Mesenchymal stem cell (in vitro differentiated cells and primary cell): ENCODE measurements at regions not wholly inside any gene's neighbourhood (a gene's known extent, or its start where the extent isn't known, plus 50 kb on each side); places are given as distances from the start of the nearest gene placed in this dataset.

Experiments used
- DNase-seq: peaks from one replicate; pipeline ENCODE4 v3.0.0-alpha.2; 2013
- H2AFZ ChIP-seq: one replicate; pipeline ENCODE4 v1.6.1; 2013; ENCODE audit warnings: low read depth, mild to moderate bottlenecking, control low read depth, inconsistent platforms, low read length, moderate library complexity
- H2AK5ac ChIP-seq: 2 replicates; pipeline ENCODE4 v1.6.1; 2013; ENCODE audit warnings: low read length, moderate library complexity, mild to moderate bottlenecking, inconsistent platforms; ENCODE audit not compliant: severe bottlenecking
- H2BK120ac ChIP-seq: one replicate; pipeline ENCODE4 v1.6.1; 2013; ENCODE audit warnings: low read depth, mild to moderate bottlenecking, inconsistent platforms, low read length, moderate library complexity
- H2BK12ac ChIP-seq, 2 experiments: one replicate each; pipeline ENCODE4 v1.6.1; 2013; ENCODE audit warnings: inconsistent platforms in 2 of 2, low read length in 2 of 2, mild to moderate bottlenecking in 2 of 2, moderate library complexity in 2 of 2, control low read depth in 1 of 2
- H2BK15ac ChIP-seq: one replicate; pipeline ENCODE4 v1.6.1; 2013; ENCODE audit warnings: mild to moderate bottlenecking, low read depth, inconsistent platforms; ENCODE audit not compliant: poor library complexity, severe bottlenecking
- H2BK5ac ChIP-seq: 2 replicates; pipeline ENCODE4 v1.6.1; 2013; ENCODE audit warnings: low read depth, mild to moderate bottlenecking, low read length, control low read depth, inconsistent platforms; ENCODE audit not compliant: poor library complexity, severe bottlenecking
- H3K14ac ChIP-seq, 2 experiments: one replicate each; pipeline ENCODE4 v1.6.1; 2013; ENCODE audit warnings: inconsistent platforms in 2 of 2, low read length in 2 of 2, control low read depth in 1 of 2, mild to moderate bottlenecking in 1 of 2, moderate library complexity in 1 of 2
- H3K18ac ChIP-seq, 2 experiments: one replicate each; pipeline ENCODE4 v1.6.1; 2013; ENCODE audit warnings: inconsistent platforms in 2 of 2, low read length in 2 of 2, control low read depth in 1 of 2, low read depth in 1 of 2, mild to moderate bottlenecking in 1 of 2
- H3K23ac ChIP-seq, 2 experiments: one replicate each; pipeline ENCODE4 v1.6.1; 2013; ENCODE audit warnings: inconsistent platforms in 2 of 2, low read length in 2 of 2, mild to moderate bottlenecking in 2 of 2, moderate library complexity in 2 of 2, control low read depth in 1 of 2
- H3K27ac ChIP-seq: 2 replicates; pipeline ENCODE4 v1.5.1; 2013; ENCODE audit warnings: mild to moderate bottlenecking, moderate library complexity, low read length, control low read depth, inconsistent platforms; ENCODE audit not compliant: poor library complexity, severe bottlenecking
- H3K27me3 ChIP-seq, 2 experiments: 2 replicates each; pipeline versions ENCODE4 v1.6.1 to v1.7.0; 2013; ENCODE audit warnings: low read length in 2 of 2, mild to moderate bottlenecking in 2 of 2, moderate library complexity in 2 of 2, control low read depth in 1 of 2, inconsistent platforms in 1 of 2; ENCODE audit not compliant: control insufficient read depth in 1 of 2, insufficient read depth in 1 of 2
- H3K36me3 ChIP-seq, 2 experiments: 2 replicates each; pipeline versions ENCODE4 v1.6.1 to v1.7.0; 2013; ENCODE audit warnings: low read length in 2 of 2, control low read depth in 1 of 2, inconsistent platforms in 1 of 2, low read depth in 1 of 2, mild to moderate bottlenecking in 1 of 2; ENCODE audit not compliant: insufficient read depth in 2 of 2, control insufficient read depth in 1 of 2
- H3K4ac ChIP-seq, 2 experiments: one replicate each; pipeline ENCODE4 v1.6.1; 2013; ENCODE audit warnings: inconsistent platforms in 2 of 2, low read length in 2 of 2, mild to moderate bottlenecking in 2 of 2, moderate library complexity in 2 of 2, control low read depth in 1 of 2, low read depth in 1 of 2
- H3K4me1 ChIP-seq: 2 replicates; pipeline ENCODE4 v1.6.1; 2013; ENCODE audit warnings: low read depth, low read length, control low read depth; ENCODE audit not compliant: control insufficient read depth, insufficient read depth
- H3K4me2 ChIP-seq: 2 replicates; pipeline ENCODE4 v1.6.1; 2013; ENCODE audit warnings: low read length, mild to moderate bottlenecking, inconsistent platforms; ENCODE audit not compliant: poor library complexity, severe bottlenecking
- H3K4me3 ChIP-seq, 2 experiments: 2 replicates each; pipeline versions ENCODE4 v1.5.1 to v1.7.0; 2013; ENCODE audit warnings: low read length in 2 of 2, mild to moderate bottlenecking in 2 of 2, control low read depth in 1 of 2, low read depth in 1 of 2; ENCODE audit not compliant: insufficient read depth in 1 of 2
- H3K79me1 ChIP-seq: replicated peaks from 2 replicates; pipeline ENCODE4 v1.6.1; 2013; ENCODE audit warnings: mild to moderate bottlenecking, control low read depth, low read length, inconsistent platforms; ENCODE audit not compliant: poor library complexity, severe bottlenecking
- H3K9ac ChIP-seq: 2 replicates; pipeline ENCODE4 v1.7.0; 2013; ENCODE audit warnings: mild to moderate bottlenecking, low read length, moderate library complexity
- H3K9me3 ChIP-seq: 2 replicates; pipeline ENCODE4 v1.7.0; 2013; ENCODE audit warnings: mild to moderate bottlenecking, low read length; ENCODE audit not compliant: control insufficient read depth
- H4K8ac ChIP-seq: one replicate; pipeline ENCODE4 v1.6.1; 2013; ENCODE audit warnings: inconsistent platforms, mild to moderate bottlenecking, low read length, moderate library complexity
- H4K91ac ChIP-seq: one replicate; pipeline ENCODE4 v1.6.1; 2013; ENCODE audit warnings: mild to moderate bottlenecking, low read length, inconsistent platforms
- WGBS: methylation state at CpG from one replicate; pipeline ENCODE4 v1.1.7; 2013; ENCODE audit warnings: mixed read lengths; 5-methylcytosine and 5-hydroxymethylcytosine counted together

GRCh38 chr1:2908561-2908960 is 107.1 kb upstream of the TTC34 start:
- WGBS: 54% methylated on average over 15 of the region's 15 CpGs
- no peak overlapping the region for H3K4ac ChIP-seq
- H3K9ac ChIP-seq: no peak overlapping the region
- H3K4me2 ChIP-seq: no peak overlapping the region
- H2BK12ac ChIP-seq: no peak overlapping the region
- no peak overlapping the region for H3K4me3 ChIP-seq
- H3K18ac ChIP-seq: no peak overlapping the region
- no peaks in the 10 kb centered on the region for H3K36me3 ChIP-seq
- no peak overlapping the region for H4K8ac ChIP-seq
- H3K4me1 ChIP-seq: no peaks in the 10 kb centered on the region
- H3K27me3 ChIP-seq: peaks cover 0 to 11% of the 10 kb centered on the region in 2 experiments
- H3K23ac ChIP-seq: no peak overlapping the region
- DNase-seq: no peak
- H4K91ac ChIP-seq: no peak overlapping the region
- H2BK5ac ChIP-seq: no peak overlapping the region
- H3K14ac ChIP-seq: no peak overlapping the region
- H2BK120ac ChIP-seq: no peak overlapping the region
- H2BK15ac ChIP-seq: no peak overlapping the region
- H2AFZ ChIP-seq: no peak overlapping the region
- H2AK5ac ChIP-seq: no peak overlapping the region
- no peak overlapping the region for H3K27ac ChIP-seq
- H3K79me1 ChIP-seq: no peaks in the 10 kb centered on the region
- H3K9me3 ChIP-seq: no peaks in the 10 kb centered on the region

DNA sequence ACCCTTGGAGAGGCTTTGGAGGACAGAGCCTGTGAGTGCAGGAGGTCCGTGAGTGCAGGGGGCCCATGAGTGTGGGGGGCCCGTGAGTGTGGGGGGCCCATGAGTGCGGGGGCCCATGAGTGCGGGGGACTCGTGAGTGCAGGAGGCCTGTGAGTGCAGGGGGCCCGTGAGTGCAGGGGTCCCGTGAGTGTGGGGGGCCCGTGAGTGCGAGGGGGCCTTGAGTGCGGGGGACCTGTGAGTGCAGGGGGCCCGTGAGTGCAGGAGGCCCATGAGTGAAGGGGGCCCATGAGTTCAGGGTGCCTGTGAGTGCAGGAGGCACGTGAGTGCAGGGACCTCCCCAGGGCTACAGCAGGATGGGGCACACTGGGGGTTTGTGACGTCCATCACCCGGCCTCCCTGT is 108.3 kb upstream of the TTC34 start:
- H4K91ac ChIP-seq: no peak overlapping the region
- H4K8ac ChIP-seq: no peak overlapping the region
- WGBS: 83% methylated on average over 14 of the region's 14 CpGs

DNA sequence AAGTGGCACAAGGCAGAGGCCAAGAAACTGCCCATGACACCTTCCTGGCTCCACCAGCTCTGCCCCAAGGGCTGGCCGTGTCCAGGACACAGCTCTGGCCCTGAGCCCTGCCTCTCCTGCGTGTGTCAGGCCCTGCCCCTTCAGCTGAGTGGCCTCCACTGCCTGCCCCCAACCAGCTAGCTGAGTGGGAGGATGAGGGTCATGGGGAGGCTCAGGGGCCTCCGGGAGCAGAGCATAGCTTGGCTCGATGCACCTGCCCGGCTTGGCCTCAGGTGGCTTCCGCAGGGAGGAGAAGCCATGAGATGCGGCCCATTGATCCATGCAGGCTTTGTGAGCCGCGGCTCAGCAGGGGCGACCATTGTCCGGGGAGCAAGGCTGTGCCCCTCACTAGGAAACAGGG is 108.7 kb upstream of the TTC34 start:
- Histone ChIP-seq H3K9me3 (no peaks in the 10 kb centered on the region), H3K14ac (no peak overlapping the region)

More for the DNA sequence above, 108.3 kb upstream of the TTC34 start:
- no peak overlapping the region for H3K4me3 ChIP-seq
- H2AFZ ChIP-seq: no peak overlapping the region
- no peak overlapping the region for H3K14ac ChIP-seq
- H2AK5ac ChIP-seq: no peak overlapping the region
- no peak overlapping the region for H3K9ac ChIP-seq
- no peak overlapping the region for H3K18ac ChIP-seq
- H2BK12ac ChIP-seq: no peak overlapping the region
- no peak overlapping the region for H3K23ac ChIP-seq
- no peak for DNase-seq
- H3K36me3 ChIP-seq: no peaks in the 10 kb centered on the region
- no peak overlapping the region for H2BK120ac ChIP-seq
- no peaks in the 10 kb centered on the region for H3K4me1 ChIP-seq
- peaks cover 0 to 11% of the 10 kb centered on the region in 2 experiments for H3K27me3 ChIP-seq
- H2BK5ac ChIP-seq: no peak overlapping the region
- H3K4ac ChIP-seq: no peak overlapping the region
- no peak overlapping the region for H3K27ac ChIP-seq
- H3K4me2 ChIP-seq: no peak overlapping the region
- no peaks in the 10 kb centered on the region for H3K9me3 ChIP-seq
- no peak overlapping the region for H2BK15ac ChIP-seq
- H3K79me1 ChIP-seq: no peaks in the 10 kb centered on the region

GRCh38 chr1:2911421-2912178 is 109.7 kb upstream of the ACTRT2 start:
- no peak overlapping the region for H2AK5ac ChIP-seq
- no peak overlapping the region for H3K14ac ChIP-seq

More for the DNA sequence above, 108.7 kb upstream of the TTC34 start:
- Histone ChIP-seq H3K79me1 (no peaks in the 10 kb centered on the region), H2BK15ac (no peak overlapping the region), H2BK5ac (no peak overlapping the region), H3K4me1 (no peaks in the 10 kb centered on the region), H2AK5ac (no peak overlapping the region), H3K27ac (no peak overlapping the region), H3K23ac (no peak overlapping the region), H3K36me3 (no peaks in the 10 kb centered on the region), H3K4ac (no peak overlapping the region), H2BK12ac (no peak overlapping the region), H3K9ac (no peak overlapping the region), H3K4me2 (no peak overlapping the region), H3K18ac (no peak overlapping the region), H2BK120ac (no peak overlapping the region), H4K8ac (no peak overlapping the region), H3K27me3 (peaks cover 0 to 11% of the 10 kb centered on the region in 2 experiments), H4K91ac (no peak overlapping the region), H3K4me3 (no peak overlapping the region), H2AFZ (no peak overlapping the region)
- no peak for DNase-seq
- WGBS: 79% methylated on average over 11 of the region's 11 CpGs

More at GRCh38 chr1:2911421-2912178, 109.7 kb upstream of the ACTRT2 start:
- no peak overlapping the region for H2BK120ac ChIP-seq
- no peak overlapping the region for H3K23ac ChIP-seq
- H3K4me2 ChIP-seq: no peak overlapping the region
- H4K8ac ChIP-seq: no peak overlapping the region
- H2BK15ac ChIP-seq: no peak overlapping the region
- no peak overlapping the region for H3K4me3 ChIP-seq
- 92% methylated on average over 28 of the region's 31 CpGs for WGBS
- no peak for DNase-seq
- no peak overlapping the region for H3K4ac ChIP-seq
- no peak overlapping the region for H3K27ac ChIP-seq
- no peak overlapping the region for H4K91ac ChIP-seq
- peaks cover 0 to under 1% of the 10 kb centered on the region in 2 experiments for H3K27me3 ChIP-seq
- H2BK12ac ChIP-seq: no peak overlapping the region
- no peaks in the 10 kb centered on the region for H3K9me3 ChIP-seq
- H3K18ac ChIP-seq: no peak overlapping the region
- no peak overlapping the region for H2BK5ac ChIP-seq
- H3K79me1 ChIP-seq: no peaks in the 10 kb centered on the region
- no peaks in the 10 kb centered on the region for H3K4me1 ChIP-seq
- H3K9ac ChIP-seq: no peak overlapping the region
- no peaks in the 10 kb centered on the region for H3K36me3 ChIP-seq
- no peak overlapping the region for H2AFZ ChIP-seq
